HUDEP-2 (cell line): ENCODE measurements at regions not wholly inside any gene's neighbourhood (a gene's known extent, or its start where the extent isn't known, plus 50 kb on each side); places are given as distances from the start of the nearest gene placed in this dataset.
"Not testable (repeated sequence)": the region's sequence is repeated elsewhere in the genome, so short reads cannot be mapped to it uniquely, and the experiment has no call there.

Source experiments
- DNase-seq, 76 experiments: peaks; one replicate each; lab custom pipeline; 2025; ENCODE audit not compliant: unreplicated experiment in 76 of 76; lab: John Stamatoyannopoulos, UW

DNA sequence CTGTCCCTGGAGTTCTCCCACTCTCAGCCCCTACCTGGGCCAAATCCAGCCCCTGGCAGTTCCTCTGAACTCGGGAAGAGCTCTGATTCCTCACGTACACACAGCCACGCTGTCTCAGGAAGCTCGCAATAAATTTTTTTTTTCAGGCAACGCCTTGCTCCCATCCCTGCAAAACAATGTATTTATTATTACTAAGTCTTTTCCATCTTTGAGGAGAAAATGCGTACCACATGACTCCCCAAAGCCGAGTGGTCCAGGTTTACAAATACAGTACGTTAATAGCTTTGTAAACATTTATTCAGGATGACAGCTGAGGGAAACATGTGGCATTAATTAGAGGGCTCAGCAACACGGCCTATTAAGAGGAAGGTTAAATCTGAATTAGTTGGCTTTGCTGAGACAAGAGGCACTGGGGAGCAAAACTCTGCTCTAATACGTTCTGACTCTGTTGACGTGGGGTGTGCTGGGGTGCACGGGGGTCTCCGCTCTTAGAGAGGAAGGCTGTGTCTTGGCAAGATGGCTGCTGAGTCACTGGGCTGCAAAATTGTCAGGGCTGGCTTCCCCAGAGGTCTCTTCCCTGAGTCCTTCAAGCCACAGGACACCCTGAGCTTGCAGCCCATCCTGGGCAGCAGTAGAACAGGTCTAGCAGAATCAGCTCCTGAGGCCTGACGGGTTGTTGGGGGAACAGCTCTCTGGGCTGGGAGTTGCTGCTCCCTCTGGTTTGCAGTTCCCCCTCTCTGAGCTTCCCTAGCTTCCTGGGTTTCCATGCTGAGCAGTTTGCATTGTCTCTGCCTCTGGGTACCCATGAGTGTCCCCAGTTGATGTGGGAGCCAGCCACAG is 185.2 kb upstream of the TBX3 start:
- no peak for DNase-seq

DNA sequence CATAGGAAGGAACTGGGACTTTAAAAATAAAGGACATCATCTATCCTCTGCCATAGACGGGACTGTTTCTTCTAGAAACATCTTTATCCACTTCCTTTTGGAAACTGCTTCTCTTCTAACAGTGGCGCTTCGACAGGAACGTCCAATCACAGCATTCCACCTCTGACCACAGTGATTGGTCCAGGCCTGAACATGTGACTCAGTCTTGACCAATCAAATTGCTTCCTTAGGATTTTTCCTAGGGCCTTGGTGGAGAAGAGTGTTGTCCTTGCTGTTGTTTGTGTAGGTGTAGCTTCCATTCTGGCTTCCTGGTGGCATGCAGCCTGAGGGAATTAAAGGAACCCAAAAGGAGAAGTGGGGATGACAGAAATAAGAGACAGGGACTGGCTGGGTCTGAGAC is 182.4 kb upstream of the TBX3 start:
- no peak for DNase-seq

DNA sequence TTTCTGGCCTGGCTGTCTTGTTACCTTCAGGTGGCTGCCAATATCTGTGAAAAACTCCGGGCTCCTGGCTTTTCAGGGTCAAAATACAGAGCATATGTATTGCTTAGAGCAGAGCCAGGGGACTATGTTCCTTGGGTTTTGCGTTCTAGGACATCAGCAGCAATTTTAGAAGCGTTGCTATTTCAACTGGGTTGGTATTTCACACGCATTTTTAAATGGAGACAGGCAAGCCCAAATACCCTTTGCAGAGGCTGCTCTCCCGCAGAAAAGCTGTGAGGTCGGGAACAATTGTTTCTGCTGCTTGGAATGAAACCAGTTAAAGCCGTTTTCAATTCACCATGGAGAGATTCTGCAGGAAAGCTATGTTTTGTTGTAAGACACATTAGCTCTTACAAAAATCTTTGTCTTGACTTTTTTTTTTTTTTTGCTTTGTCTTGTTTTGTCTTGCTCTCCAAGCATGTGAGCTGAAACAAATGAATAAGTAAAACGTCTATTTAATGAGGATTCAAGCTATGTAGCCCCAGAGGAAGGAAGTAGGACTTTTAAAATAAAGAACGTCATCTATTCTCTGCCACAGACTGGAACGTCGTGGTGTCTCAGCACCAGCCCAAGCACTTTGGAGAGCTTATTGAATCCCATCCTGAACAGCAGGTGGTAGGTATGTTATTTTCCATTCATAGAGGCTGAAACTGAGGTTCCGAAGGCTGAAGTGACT is 181.0 kb upstream of the TBX3 start:
- DNase-seq = no peak

DNA sequence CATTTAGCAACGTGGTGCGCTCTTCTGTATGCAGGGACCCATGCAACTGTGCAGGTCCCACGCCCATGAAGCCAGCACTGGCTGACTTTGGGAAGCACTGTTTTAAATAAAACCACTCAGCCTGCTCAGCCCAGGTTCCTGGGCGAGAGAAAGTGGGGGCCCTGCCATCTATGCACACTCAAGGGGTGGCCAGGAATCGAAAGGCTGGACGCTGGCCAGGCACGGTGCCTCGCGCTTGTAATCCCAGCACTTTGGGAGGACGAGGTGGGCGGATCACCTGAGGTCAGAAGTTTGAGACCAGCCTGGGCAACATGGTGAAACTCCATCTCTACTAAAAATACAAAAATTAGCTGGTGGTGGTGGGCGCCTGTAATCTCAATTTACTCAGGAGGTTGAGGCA is 179.9 kb upstream of the TBX3 start:
- no peak for DNase-seq

DNA sequence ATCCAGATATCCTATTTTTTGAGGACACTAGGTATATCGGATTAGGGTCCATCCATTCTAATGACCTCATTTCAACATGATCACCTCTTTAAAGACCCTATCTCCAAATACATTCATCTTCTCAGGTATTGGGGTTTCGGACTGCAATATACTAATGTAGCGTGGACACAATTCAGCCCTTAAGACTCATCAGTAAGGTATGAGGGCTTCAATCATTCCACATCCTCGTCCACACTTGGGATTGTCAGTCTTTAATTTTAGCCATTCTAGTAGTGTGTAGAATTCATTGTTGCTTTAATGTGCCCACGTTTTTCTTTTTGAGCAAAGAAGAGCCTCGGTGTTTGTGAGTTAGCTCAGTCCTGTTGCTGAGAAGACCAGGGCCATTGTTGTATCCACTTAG is 177.0 kb upstream of the TBX3 start:
- no peak for DNase-seq

DNA sequence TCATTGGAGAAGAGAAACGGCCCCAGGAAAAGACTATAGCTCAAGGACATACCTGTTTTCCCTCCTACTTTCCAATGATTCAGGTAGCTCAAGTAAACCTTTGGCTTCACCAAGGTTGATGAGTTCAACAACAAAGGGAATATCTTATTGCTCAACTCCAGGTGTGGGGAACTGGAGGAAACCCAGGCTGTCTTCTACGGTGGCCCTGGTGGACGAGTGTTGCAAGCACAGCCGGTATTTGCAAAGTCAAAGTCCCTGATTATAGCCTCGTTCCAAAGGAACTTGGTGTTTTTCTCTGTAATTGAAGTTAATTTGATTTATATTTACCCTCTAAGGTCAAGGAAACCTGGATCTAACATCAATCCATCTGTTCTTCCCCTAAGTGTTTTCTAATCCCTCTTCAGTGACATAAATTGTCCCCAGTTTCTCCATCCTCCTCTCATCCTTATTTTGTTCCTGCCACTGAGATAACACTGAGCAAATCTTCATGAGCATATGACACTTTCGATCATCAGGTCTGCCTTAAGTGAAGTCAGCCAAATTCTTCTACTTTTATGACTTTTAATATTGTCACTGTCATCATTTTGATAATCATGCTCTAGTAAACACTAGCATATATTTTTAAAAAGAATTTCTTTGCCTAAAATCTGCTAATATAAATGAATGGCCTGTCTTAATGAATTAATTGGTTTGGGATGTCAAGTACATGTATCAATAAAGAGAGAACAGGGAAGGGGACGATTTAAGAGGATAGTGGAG is 174.6 kb upstream of the TBX3 start:
- no peak for DNase-seq

DNA sequence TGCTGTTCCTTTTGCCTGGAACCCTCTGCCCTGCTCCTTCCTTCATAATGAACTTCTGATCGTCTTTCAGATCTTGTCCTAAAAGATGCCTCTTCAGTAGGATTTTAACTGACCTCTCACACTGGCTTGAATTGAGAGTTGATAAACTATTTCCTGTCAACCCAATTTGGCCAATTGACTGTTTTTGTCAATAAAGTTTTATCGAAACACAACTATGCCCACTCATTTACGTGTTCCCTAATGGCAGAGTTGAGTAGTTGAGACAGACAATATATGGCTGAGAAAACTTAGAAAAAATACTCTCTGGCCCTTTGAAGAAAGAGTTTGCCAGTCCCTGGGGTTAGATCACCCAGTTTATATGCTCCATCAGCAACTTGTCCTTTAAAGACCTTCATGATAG is 171.7 kb upstream of the TBX3 start:
- DNase-seq = no peak

DNA sequence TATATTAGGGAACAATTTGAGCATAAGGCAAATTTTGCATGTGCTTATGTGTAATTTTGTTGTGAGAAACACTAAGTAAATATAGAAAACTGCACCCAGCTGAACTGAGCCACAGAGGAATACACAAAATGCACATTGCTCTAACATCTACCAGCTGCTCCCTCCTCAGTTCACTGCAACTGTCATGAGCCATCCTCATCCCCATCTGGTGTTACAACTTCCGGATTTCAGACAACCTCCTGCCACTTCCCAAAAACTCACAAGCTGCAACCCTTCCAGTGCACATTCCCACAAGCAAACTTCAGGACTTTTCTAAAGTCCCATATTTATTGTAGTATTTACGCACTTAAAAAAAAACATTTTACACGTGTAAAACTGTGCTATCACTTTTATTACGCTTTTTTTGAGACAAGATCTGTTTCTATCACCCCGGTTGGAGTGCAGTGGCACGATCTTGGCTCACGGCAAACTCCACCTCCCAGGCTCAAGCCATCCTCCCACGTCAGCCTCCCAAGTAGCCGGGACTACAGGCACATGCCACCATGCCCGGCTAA is 169.1 kb upstream of the TBX3 start:
- no peak for DNase-seq

DNA sequence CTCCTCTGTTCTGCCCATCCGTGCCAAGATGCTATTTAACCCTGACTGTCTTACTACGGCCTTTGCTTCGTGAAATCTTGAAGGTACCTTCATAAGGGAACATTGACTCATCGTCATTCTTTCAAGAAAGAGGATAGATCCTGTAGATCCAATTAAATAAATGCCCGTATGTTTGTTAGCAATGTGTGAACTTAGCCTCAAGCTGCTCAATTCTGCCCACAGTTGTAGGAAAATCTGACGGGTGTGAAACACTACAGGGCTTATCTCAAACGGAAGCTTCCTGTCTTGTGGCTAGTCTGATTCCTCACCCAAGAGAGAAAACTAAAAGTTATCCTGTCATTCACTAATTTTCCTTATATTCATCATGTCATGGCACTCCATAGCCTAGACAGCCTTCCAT is 168.0 kb upstream of the TBX3 start:
- DNase-seq = no peak

DNA sequence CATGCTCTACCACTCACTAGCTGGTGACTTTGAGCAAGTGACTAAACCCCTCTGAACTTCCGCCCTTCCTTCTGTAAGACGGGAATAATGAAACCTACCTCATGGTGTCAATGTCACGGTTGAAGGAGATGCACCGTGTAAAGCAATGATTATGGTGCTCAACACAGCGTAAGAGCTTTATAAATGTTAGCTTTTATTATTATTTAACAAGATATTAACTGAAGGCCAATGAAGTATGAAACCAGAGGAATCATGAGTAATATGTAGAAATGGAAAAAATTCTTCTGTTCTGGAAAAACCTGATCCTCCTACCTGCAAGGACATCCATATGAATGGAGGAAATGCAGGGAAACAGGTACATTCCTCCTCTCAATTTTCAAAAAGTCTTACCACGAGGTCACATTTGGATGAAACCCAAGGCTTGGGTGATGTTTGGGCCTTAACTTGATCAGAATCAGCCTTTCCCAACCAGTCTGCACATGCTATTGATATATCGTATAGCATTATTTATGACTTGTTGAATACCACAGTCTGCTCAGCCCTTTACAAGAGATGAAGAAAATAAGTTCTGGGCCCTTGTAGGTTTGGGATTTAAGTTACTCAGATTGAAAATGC is 166.8 kb upstream of the TBX3 start:
- no peak for DNase-seq

DNA sequence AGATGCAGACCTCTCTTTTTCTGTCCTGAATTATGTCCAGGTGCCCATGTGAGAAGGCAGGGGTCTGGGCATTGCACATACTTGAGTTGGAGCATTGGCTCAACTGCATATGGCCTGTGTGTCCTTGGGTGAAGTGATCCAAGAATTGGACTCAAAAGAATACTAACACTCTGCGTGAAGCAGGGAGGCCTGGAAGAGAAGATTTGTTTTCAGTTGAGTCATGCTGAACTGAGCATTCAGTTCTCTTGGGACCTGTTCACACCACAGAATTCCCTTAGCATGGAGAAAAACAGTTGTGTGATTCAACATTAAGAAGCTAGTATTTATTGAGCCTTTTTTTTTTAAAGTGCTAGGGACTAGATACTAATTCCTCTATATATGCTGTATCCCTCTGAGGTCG is 164.7 kb upstream of the TBX3 start:
- DNase-seq = no peak

DNA sequence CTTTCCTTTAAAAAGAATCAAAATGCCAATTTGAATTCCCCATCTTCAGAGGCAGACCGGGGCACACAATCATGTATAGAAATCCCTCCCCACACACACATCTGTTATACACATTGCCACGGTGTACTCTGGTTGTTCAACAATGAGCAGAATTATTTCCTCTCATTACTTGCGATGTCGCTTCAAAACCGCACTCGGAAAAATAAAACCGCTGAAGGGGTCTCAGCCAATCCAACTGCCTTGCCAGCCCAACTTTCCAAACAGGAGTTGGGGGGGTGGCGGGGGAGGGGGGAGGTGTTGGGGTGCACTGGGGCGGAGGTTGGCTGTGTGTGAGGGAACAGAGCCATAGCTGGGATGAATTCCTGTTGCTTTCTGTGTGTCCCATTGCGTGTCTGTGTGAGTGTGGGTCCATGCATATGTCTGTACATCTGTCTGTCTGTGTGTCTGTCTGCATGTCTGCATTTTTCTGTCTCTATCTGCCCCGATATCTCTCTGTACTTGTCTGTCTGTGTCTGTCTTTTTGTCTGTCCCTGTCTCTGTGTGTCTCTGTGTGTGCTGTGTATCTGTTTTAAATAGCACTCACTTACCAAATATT is 163.6 kb upstream of the TBX3 start:
- no peak for DNase-seq

DNA sequence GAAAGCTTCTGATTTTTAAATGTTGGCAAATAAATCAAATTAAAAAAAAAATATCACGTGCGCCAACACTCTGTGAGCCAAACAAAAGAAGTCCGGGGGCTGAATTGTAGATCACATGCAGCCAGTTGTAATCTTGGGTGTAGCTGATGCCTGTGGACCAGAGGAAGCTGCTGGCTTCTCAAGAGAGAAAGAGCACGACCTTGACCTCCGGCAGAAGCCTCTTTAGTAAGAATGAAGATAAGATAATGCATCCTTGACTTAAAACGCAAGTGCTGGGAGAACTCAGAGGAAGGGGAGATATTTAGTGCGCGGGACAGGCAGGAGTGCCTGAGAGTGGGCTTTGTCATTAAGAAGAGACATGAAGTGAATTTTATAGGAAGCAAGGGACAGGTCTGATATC is 162.8 kb upstream of the TBX3 start:
- DNase-seq = no peak

DNA sequence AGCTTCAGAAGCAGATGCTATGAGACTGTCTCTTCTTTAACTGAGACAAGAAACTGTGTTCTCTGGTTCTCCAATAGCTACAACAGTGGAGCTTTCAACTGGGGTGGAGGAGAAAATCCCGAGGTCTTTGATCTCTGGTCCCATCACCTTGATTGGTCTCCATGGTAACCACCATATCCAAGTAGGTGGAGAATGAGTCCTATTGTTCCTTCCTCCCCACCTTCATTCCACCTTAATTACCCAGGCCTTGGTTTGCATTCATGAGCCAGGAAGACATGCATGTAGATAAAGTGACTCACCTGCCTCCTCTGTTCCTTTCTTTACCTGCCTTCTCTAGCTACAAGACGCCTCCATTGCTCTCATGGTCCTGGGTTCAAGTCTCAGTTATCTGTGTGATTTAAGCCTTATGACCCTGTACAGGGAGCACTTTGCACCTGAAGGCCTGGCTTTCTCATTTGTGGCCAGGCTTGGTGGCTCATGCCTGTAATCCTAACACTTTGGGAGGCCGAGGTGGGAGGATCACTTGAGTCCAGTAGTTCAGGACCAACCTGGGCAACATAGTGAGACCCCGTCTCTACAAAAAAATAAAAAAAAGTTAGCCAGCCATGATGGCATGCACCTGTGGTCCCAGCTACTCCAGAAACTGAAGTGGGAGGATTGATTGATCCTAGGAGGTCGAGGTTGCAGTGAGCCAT is 157.7 kb upstream of the TBX3 start:
- DNase-seq = no peak

DNA sequence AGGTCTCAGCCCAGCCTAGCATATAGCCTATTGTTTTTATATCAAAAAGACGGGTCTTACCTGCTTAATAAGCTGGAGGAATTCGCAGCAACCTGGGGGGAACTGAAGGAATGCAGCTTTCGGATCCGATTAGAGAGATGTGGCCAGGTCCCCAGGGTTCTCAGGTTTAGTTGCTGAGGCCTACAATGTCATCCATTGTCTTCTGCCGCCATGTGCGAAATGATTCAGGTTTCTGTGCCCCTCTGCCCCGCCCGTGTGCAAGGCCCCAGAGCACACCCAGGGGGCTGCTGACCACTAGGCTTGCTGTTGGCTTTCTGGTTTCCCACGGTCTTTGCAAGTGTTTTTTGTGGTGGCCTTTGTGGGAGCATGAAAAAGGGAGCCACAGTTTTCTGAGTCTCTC is 154.5 kb upstream of the TBX3 start:
- no peak for DNase-seq

DNA sequence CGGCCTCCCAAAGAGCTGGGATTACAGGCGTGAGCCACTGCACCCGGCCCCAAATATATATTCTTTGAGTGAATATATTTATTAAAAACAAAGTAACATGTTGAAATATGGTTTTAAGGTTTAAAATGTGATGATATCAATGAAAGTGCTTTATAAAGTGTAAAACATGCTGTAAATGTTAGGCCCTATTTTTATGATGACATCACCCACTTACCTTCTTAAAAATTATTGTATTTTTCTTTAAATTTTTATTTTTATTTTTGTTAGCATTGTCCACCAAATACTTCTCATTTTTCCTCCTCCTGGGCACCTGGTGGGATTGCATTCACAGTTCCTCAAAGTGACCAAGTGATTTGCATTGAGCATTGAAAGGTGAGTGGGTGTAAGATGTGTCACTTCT is 152.6 kb upstream of the TBX3 start:
- no peak for DNase-seq

DNA sequence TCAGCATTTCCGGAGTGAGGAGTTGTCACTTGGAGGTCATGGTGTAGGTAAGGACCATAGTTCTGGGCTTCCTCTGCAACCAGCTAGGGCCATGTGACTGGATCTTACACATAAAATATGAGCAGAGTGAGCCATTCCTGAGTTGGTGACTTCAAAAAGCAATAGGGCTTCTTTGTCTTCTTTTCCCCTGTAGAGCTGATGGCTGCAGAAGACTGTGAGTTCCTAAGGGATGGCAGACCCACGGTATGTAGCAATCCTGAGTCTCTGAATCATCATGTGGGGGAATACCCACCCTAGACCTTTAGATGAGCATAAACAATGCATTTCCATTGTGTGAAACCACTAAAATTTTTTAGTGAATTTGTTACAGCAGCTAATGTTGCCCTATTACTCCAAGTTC is 151.1 kb upstream of the TBX3 start:
- DNase-seq = no peak

DNA sequence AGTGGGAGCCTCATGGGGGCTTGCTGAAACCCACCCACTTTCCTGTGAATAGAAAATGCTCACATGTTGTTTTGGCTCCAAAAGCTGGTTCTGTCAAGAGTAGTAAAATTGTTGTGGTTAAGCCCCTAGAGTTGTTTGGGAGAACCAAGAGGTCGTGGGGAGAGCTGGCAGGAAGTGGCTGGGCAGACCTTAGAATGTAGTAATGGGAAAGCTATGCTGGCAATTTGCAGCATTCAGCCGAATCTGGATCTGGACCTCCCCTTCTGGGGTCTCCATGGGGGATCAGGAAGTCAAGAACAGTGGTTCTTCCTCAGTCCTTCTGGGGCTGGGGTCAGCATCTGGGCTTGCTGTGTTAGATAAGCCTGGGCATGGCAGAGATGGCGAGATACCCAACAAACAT is 150.6 kb upstream of the TBX3 start:
- DNase-seq = no peak

DNA sequence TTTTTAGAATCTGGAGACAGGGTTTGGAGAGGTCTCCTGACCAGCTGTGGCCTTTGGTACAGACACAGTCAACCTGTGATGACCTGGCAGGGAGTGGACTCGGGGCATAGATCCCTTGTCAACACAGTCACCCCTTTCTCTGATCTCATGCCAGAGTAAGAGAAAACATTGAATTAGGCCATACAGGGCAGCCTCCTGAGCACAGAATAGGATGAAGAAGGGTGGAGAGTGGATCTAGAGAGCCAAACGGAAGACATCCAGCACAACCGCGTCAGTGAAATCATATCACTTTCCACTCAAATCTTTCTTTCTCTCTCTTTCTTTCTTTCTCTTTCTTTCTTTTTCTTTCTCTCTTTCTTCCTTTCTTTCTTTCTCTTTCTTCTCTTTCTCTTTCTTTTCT is 145.9 kb upstream of the TBX3 start:
- DNase-seq = no peak

DNA sequence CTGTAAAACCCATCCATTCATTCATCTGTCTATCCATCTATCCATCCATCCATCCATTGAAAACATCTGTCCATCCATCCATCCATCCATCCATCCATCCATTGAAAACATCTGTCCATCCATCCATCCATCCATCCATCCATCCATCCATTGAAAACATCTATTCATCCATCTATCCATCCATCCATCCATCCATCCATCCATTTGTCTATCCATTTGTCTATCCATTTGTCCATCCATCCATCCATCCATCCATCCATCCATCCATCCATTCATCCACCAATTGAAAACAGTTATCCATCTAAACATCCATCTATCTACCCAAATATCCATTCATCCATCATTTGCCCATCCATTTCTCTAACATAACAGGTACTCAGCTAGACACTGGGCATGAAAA is 145.3 kb upstream of the TBX3 start:
- DNase-seq = not testable (repeated sequence)
